ENCODE measurements at regions not wholly inside any gene's neighbourhood (a gene's known extent, or its start where the extent isn't known, plus 50 kb on each side); places are given as distances from the start of the nearest gene placed in this dataset.

- no peak for DNase-seq
Observed at GRCh38 chr2:81213598-81213997, 909.0 kb upstream of the LRRTM1 start.

- DNase-seq = no peak
Observed at GRCh38 chr2:81206216-81206615, 901.7 kb upstream of the LRRTM1 start.

GRCh38 chr2:81196933-81197628, 892.5 kb upstream of the LRRTM1 start:
- no peak for DNase-seq

GRCh38 chr2:81196383-81196851, 891.9 kb upstream of the LRRTM1 start:
- DNase-seq = no peak

- DNase-seq = no peak
Observed at GRCh38 chr2:81195774-81196382, 891.3 kb upstream of the LRRTM1 start.

- no peak for DNase-seq
Observed at GRCh38 chr2:81195017-81195773, 890.6 kb upstream of the LRRTM1 start.

GRCh38 chr2:81194581-81194980, 890.0 kb upstream of the LRRTM1 start:
- no peak for DNase-seq

- DNase-seq = no peak
Observed at GRCh38 chr2:81194176-81194575, 889.6 kb upstream of the LRRTM1 start.

- DNase-seq = no peak
Observed at GRCh38 chr2:81181845-81182244, 877.3 kb upstream of the LRRTM1 start.

- DNase-seq = no peak
Observed at GRCh38 chr2:81171447-81171846, 866.9 kb upstream of the LRRTM1 start.

GRCh38 chr2:81163583-81163982, 859.0 kb upstream of the LRRTM1 start:
- DNase-seq = no peak

- no peak for DNase-seq
Observed at GRCh38 chr2:81158505-81158904, 854.0 kb upstream of the LRRTM1 start.

GRCh38 chr2:81148323-81148722, 843.8 kb upstream of the LRRTM1 start:
- no peak for DNase-seq

GRCh38 chr2:81136296-81136695, 831.7 kb upstream of the LRRTM1 start:
- no peak for DNase-seq

GRCh38 chr2:81097361-81097760, 792.8 kb upstream of the LRRTM1 start:
- no peak for DNase-seq

GRCh38 chr2:81093031-81093430, 788.5 kb upstream of the LRRTM1 start:
- no peak for DNase-seq

- no peak for DNase-seq
Observed at GRCh38 chr2:81087646-81088045, 783.1 kb upstream of the LRRTM1 start.

GRCh38 chr2:81084101-81084500, 779.5 kb upstream of the LRRTM1 start:
- DNase-seq = no peak

GRCh38 chr2:81078631-81079030, 774.1 kb upstream of the LRRTM1 start:
- no peak for DNase-seq

- no peak for DNase-seq
Observed at GRCh38 chr2:81078102-81078501, 773.5 kb upstream of the LRRTM1 start.

- no peak for DNase-seq
Observed at GRCh38 chr2:81077396-81077795, 772.8 kb upstream of the LRRTM1 start.

GRCh38 chr2:81073412-81073811, 768.9 kb upstream of the LRRTM1 start:
- no peak for DNase-seq

GRCh38 chr2:81068144-81068543, 763.6 kb upstream of the LRRTM1 start:
- DNase-seq = no peak

- no peak for DNase-seq
Observed at GRCh38 chr2:81061016-81061415, 756.5 kb upstream of the LRRTM1 start.

All from NCI-H2081 treated with DMSO at 0.1 percent for 48 hours (cell line).